ENCODE measurements at regions not wholly inside any gene's neighbourhood (a gene's known extent, or its start where the extent isn't known, plus 50 kb on each side); places are given as distances from the start of the nearest gene placed in this dataset.
"Not testable (repeated sequence)": the region's sequence is repeated elsewhere in the genome, so short reads cannot be mapped to it uniquely, and the experiment has no call there.

DNA sequence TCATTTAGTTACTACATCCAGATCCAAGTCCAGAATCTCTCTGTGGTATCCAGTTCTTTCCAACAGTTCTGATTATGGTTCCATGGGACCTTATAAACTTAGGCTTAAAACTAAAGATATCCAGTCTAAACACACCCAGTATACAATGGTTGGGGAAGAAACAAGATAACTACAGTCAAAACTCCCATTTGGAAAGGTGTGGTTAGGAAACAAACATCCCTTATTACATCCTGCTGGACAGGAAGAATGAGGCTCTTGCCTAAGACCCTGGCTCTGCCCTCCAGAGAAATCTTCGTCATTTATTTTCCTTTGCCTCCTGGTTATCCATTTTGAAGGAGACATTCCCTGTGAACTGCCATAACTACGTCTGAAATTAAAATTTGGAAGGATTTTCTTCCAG is 64.6 kb upstream of the EPB41L4A start:
- no peak for TF ChIP-seq CTCF (IDR thresholded peaks at IDR 0.05)
- Mint-ChIP-seq H3K4me3 (ENCODE audit: unreplicated experiment) (no peak overlapping the region), H3K36me3 (ENCODE audit: low read depth) (no peaks in the 10 kb centered on the region)

GRCh38 chr5:112485934-112486355 is 66.9 kb upstream of the EPB41L4A start:
- H3K4me3 Mint-ChIP-seq (ENCODE audit: unreplicated experiment) = no peak overlapping the region
- no peaks in the 10 kb centered on the region for H3K36me3 Mint-ChIP-seq (ENCODE audit: low read depth)
- no peak overlapping the region for H3K27ac Mint-ChIP-seq (ENCODE audit: unreplicated experiment)
- no peak for DNase-seq (ENCODE audit: low spot score)
- peaks cover 11% of the 10 kb centered on the region for H3K9me3 Mint-ChIP-seq (ENCODE audit: low read depth)
- peaks cover 2% of the 10 kb centered on the region for H3K27me3 Mint-ChIP-seq (ENCODE audit: low read depth)
- H3K4me1 Mint-ChIP-seq (ENCODE audit: low read depth) = peaks cover 5% of the 10 kb centered on the region
- no peak for TF ChIP-seq CTCF (IDR thresholded peaks at IDR 0.05)

More for the DNA sequence above, 64.6 kb upstream of the EPB41L4A start:
- no peak for DNase-seq (ENCODE audit: low spot score)
- Mint-ChIP-seq H3K4me1 (ENCODE audit: low read depth) (peaks cover 15% of the 10 kb centered on the region), H3K27ac (ENCODE audit: unreplicated experiment) (no peak overlapping the region), H3K9me3 (ENCODE audit: low read depth) (peaks cover 11% of the 10 kb centered on the region), H3K27me3 (ENCODE audit: low read depth) (peaks cover 2% of the 10 kb centered on the region)

DNA sequence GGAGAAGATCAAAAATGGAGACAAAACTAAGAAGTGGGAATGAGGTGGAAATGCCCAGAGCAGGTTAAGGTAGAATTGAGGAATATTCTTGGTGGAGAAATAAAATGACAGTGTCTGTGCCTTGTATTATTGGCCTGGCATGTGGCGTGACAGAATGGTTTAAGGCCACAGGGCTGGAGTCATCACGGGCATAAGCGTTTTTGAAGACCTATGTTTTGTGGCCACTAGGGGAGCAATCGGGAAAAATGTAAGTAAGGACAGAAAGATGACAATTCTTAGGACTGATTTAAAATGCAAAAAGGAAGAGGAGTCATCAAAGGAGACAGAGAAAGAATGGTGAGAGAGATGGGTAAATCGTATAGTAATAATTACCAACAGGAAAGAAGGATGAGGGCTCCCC is 72.2 kb upstream of the EPB41L4A start:
- TF ChIP-seq CTCF (IDR thresholded peaks at IDR 0.05) = peak; percentile 59

DNA sequence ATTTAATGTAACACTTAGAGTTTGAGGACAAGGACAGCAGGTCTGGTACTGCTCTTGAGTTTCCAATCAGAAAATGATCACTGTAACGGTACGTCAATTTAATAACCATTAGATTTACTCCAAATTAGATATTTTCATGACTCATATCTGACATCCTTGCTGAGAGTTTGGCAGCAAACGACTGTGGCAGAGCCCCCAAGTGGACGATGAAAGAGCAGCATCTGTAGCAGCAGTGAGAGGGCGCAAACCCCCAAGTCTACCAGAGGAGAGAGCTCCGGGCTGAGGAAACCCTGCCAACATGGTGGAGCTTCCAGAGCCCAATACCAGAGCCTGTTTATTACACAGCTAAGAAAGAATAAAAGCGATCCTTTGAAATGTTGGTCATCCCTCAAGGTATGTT is 73.2 kb upstream of the EPB41L4A start:
- Mint-ChIP-seq H3K9me3 (ENCODE audit: low read depth) (peaks cover 3% of the 10 kb centered on the region), H3K36me3 (ENCODE audit: low read depth) (no peaks in the 10 kb centered on the region), H3K4me3 (ENCODE audit: unreplicated experiment) (no peak overlapping the region), H3K27ac (ENCODE audit: unreplicated experiment) (no peak overlapping the region), H3K4me1 (ENCODE audit: low read depth) (no peaks in the 10 kb centered on the region), H3K27me3 (ENCODE audit: low read depth) (peaks cover 10% of the 10 kb centered on the region)
- TF ChIP-seq CTCF (IDR thresholded peaks at IDR 0.05) = peak; percentile 66
- no peak for DNase-seq (ENCODE audit: low spot score)

More for the DNA sequence above, 72.2 kb upstream of the EPB41L4A start:
- H3K9me3 Mint-ChIP-seq (ENCODE audit: low read depth) = peaks cover 3% of the 10 kb centered on the region
- peaks cover 10% of the 10 kb centered on the region for H3K27me3 Mint-ChIP-seq (ENCODE audit: low read depth)
- H3K27ac Mint-ChIP-seq (ENCODE audit: unreplicated experiment) = no peak overlapping the region
- DNase-seq (ENCODE audit: low spot score) = no peak
- H3K4me3 Mint-ChIP-seq (ENCODE audit: unreplicated experiment) = no peak overlapping the region
- no peaks in the 10 kb centered on the region for H3K4me1 Mint-ChIP-seq (ENCODE audit: low read depth)
- no peaks in the 10 kb centered on the region for H3K36me3 Mint-ChIP-seq (ENCODE audit: low read depth)

DNA sequence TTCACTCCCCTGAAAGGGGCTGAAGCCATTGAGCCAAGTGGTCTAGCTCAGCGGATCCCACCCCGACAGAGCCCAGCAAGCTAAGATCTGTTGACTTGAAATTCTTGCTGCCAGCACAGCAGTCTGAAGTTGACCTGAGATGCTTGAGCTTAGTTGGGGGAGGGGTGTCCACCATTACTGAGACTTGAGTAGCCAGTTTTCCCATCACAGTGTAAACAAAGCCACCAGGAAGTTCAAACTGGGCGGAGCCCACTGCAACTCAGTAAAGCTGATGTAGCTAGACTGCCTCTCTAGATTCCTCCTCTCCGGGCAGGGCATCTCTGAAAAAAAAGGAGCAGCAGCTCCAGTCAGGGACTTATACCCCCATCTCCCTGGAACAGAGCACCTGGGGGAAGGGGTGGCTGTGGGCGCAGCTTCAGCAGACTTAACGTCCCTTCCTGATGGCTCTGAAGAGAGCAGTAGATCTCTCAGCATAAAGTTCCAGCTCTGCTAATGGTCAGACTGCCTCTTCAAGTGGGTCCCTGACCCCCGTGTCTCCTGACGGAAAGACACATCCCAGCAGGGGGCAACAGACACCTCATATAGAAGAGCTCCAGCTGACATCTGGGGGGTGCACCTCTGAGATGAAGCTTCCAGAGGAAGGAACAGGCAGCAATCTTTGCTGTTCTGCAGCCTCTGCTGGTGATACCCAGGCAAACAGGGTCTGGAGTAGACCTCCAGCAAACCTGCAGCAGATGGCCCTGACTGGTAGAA is 84.8 kb upstream of the EPB41L4A start:
- peaks cover 14% of the 10 kb centered on the region for H3K9me3 Mint-ChIP-seq (ENCODE audit: low read depth)
- H3K27ac Mint-ChIP-seq (ENCODE audit: unreplicated experiment) = not testable (repeated sequence)

GRCh38 chr5:112509097-112509496 is 90.0 kb upstream of the EPB41L4A start:
- H3K27ac Mint-ChIP-seq (ENCODE audit: unreplicated experiment); H3K4me1 Mint-ChIP-seq (ENCODE audit: low read depth); H3K4me3 Mint-ChIP-seq (ENCODE audit: unreplicated experiment); H3K36me3 Mint-ChIP-seq (ENCODE audit: low read depth); DNase-seq (ENCODE audit: low spot score): not testable (repeated sequence)
- Mint-ChIP-seq H3K27me3 (ENCODE audit: low read depth) (peaks cover 14% of the 10 kb centered on the region), H3K9me3 (ENCODE audit: low read depth) (peaks cover 27% of the 10 kb centered on the region)

More for the DNA sequence above, 84.8 kb upstream of the EPB41L4A start:
- H3K4me3 Mint-ChIP-seq (ENCODE audit: unreplicated experiment); H3K36me3 Mint-ChIP-seq (ENCODE audit: low read depth); DNase-seq (ENCODE audit: low spot score); H3K4me1 Mint-ChIP-seq (ENCODE audit: low read depth): not testable (repeated sequence)
- H3K27me3 Mint-ChIP-seq (ENCODE audit: low read depth) = peaks cover 23% of the 10 kb centered on the region
